H1 (cell line): ENCODE measurements at regions not wholly inside any gene's neighbourhood (a gene's known extent, or its start where the extent isn't known, plus 50 kb on each side); places are given as distances from the start of the nearest gene placed in this dataset.

ENCODE experiments used
- CTCF ChIA-PET: fragments of 300-600 bp; sonication (Branson Sonifier 250); formaldehyde crosslinking; loops from one replicate; lab custom pipeline; 2021; ENCODE audit not compliant: partially characterized antibody; lab: Charles Lee
- POLR2A ChIA-PET: fragments of 300-600 bp; sonication (Branson Sonifier 250); formaldehyde crosslinking; loops from one replicate; lab custom pipeline; 2021; ENCODE audit warnings: inconsistent platforms; ENCODE audit not compliant: partially characterized antibody; lab: Charles Lee
- DNase-seq, 2 experiments: peaks; one replicate each; pipeline versions ENCODE4 v3.0.0 to v3.0.0-alpha.2; 2010 to 2022; ENCODE audit warnings: low spot score in 2 of 2, low read depth in 1 of 2, mixed read lengths in 1 of 2
- FAIRE-seq: peaks from 2 replicates; lab custom pipeline; 2011; peaks lifted over from hg19 to GRCh38; lab: Jason Lieb, UNC
- H2AFZ ChIP-seq: 2 replicates; pipeline ENCODE4 v1.8.1; 2012; ENCODE audit warnings: low read length, inconsistent platforms
- H2AK5ac ChIP-seq: 2 replicates; pipeline ENCODE4 v1.6.1; 2013; ENCODE audit warnings: low read depth, low read length
- H2BK120ac ChIP-seq: replicated peaks from 2 replicates; pipeline ENCODE3; 2013; ENCODE audit warnings: low read depth, low read length, inconsistent platforms
- H2BK12ac ChIP-seq: 2 replicates; pipeline ENCODE4 v1.6.1; 2013; ENCODE audit warnings: low read depth, low read length
- H2BK15ac ChIP-seq: 2 replicates; pipeline ENCODE4 v1.6.1; 2013; ENCODE audit warnings: low read length
- H2BK20ac ChIP-seq: 2 replicates; pipeline ENCODE4 v1.6.1; 2013; ENCODE audit warnings: low read length
- H2BK5ac ChIP-seq: 2 replicates; pipeline ENCODE4 v1.6.1; 2013; ENCODE audit warnings: low read depth, low read length
- H3K14ac ChIP-seq: 2 replicates; pipeline ENCODE4 v1.6.1; 2013; ENCODE audit warnings: inconsistent platforms; ENCODE audit not compliant: insufficient read length
- H3K18ac ChIP-seq: 2 replicates; pipeline ENCODE4 v1.6.1; 2013; ENCODE audit warnings: low read length; ENCODE audit errors: extremely low read depth
- H3K23ac ChIP-seq: 2 replicates; pipeline ENCODE4 v1.6.1; 2013; ENCODE audit warnings: inconsistent platforms; ENCODE audit not compliant: insufficient read length
- H3K23me2 ChIP-seq: 2 replicates; pipeline ENCODE4 v1.6.1; 2013; ENCODE audit warnings: low read depth, low read length
- H3K27ac ChIP-seq: 2 replicates; pipeline ENCODE4 v1.6.1; 2011; ENCODE audit warnings: low read depth, low read length, inconsistent platforms
- H3K27me3 ChIP-seq, 4 experiments: replicated peaks in 1 of 4; 1 replicate in 1 of 4; 2 replicates in 3 of 4; pipeline versions ENCODE4 v1.6.1 to v1.8.1; 2011 to 2013; ENCODE audit warnings: low read length in 3 of 4, mild to moderate bottlenecking in 3 of 4, inconsistent platforms in 2 of 4, mixed read lengths in 2 of 4, moderate library complexity in 1 of 4; ENCODE audit not compliant: control insufficient read depth in 3 of 4, insufficient read depth in 3 of 4; ENCODE audit errors: extremely low read depth in 1 of 4
- H3K36me3 ChIP-seq, 4 experiments: 2 replicates each; pipeline versions ENCODE4 v1.6.1 to v1.8.1; 2011 to 2013; ENCODE audit warnings: mild to moderate bottlenecking in 4 of 4, low read length in 3 of 4, moderate library complexity in 2 of 4, control low read depth in 1 of 4, inconsistent platforms in 1 of 4; ENCODE audit not compliant: insufficient read depth in 4 of 4, control insufficient read depth in 2 of 4
- H3K4ac ChIP-seq: replicated peaks from 2 replicates; pipeline ENCODE3; 2013; ENCODE audit warnings: low read length, low read depth, mixed read lengths, inconsistent platforms; ENCODE audit not compliant: insufficient read length
- H3K4me1 ChIP-seq, 4 experiments: replicated peaks in 1 of 4; 1 replicate in 1 of 4; 2 replicates in 3 of 4; pipeline versions ENCODE4 v1.6.1 to v1.8.1; 2011 to 2013; ENCODE audit warnings: low read length in 3 of 4, inconsistent platforms in 2 of 4, mixed read lengths in 1 of 4; ENCODE audit not compliant: insufficient read depth in 4 of 4, control insufficient read depth in 3 of 4
- H3K4me2 ChIP-seq, 2 experiments: 2 replicates each; pipeline versions ENCODE4 v1.6.1 to v1.8.1; 2011 to 2013; ENCODE audit warnings: low read depth in 2 of 2, low read length in 2 of 2, control low read depth in 1 of 2, inconsistent platforms in 1 of 2, mild to moderate bottlenecking in 1 of 2; ENCODE audit not compliant: insufficient read depth in 1 of 2
- H3K4me3 ChIP-seq, 4 experiments: fragments of 200-600, 300-600 bp in 1 of 4; sonication (generic), shearing (Covaris generic), sonication (Bioruptor Twin) in 1 of 4; 2 replicates each; pipeline versions ENCODE4 v1.5.1 to v1.8.1; 2011 to 2016; ENCODE audit warnings: low read length in 4 of 4, low read depth in 3 of 4, control low read depth in 2 of 4, inconsistent platforms in 2 of 4, mild to moderate bottlenecking in 2 of 4, mixed read lengths in 1 of 4, moderate library complexity in 1 of 4; ENCODE audit not compliant: insufficient read depth in 2 of 4; ENCODE audit errors: extremely low read depth in 1 of 4
- H3K56ac ChIP-seq: replicated peaks from 2 replicates; pipeline ENCODE3; 2013; ENCODE audit warnings: low read depth, mild to moderate bottlenecking, mixed read lengths, low read length, inconsistent platforms; ENCODE audit not compliant: insufficient read length
- H3K79me1 ChIP-seq: 2 replicates; pipeline ENCODE4 v1.6.1; 2013; ENCODE audit warnings: low read depth, low read length, control low read depth
- H3K79me2 ChIP-seq, 2 experiments: 2 replicates each; pipeline versions ENCODE4 v1.6.1 to v1.8.1; 2012 to 2013; ENCODE audit warnings: low read length in 2 of 2, mild to moderate bottlenecking in 2 of 2, inconsistent platforms in 1 of 2; ENCODE audit not compliant: insufficient read depth in 2 of 2, control insufficient read depth in 1 of 2
- H3K9ac ChIP-seq, 4 experiments: replicated peaks in 1 of 4; 1 replicate in 1 of 4; 2 replicates in 3 of 4; pipeline versions ENCODE4 v1.6.1 to v1.8.1; 2011 to 2013; ENCODE audit warnings: low read depth in 3 of 4, low read length in 3 of 4, control low read depth in 2 of 4, mild to moderate bottlenecking in 2 of 4, moderate library complexity in 2 of 4, inconsistent platforms in 1 of 4; ENCODE audit errors: extremely low read depth in 1 of 4
- H3K9me3 ChIP-seq, 2 experiments: 2 replicates each; pipeline versions ENCODE4 v1.6.1 to v1.8.1; 2012 to 2013; ENCODE audit warnings: mild to moderate bottlenecking in 2 of 2, moderate library complexity in 2 of 2, control low read depth in 1 of 2, inconsistent platforms in 1 of 2, low read depth in 1 of 2, low read length in 1 of 2, mixed read lengths in 1 of 2; ENCODE audit not compliant: insufficient read depth in 2 of 2
- H4K20me1 ChIP-seq, 2 experiments: replicated peaks in 1 of 2; 2 replicates each; pipeline versions ENCODE3 to v1.8.1; 2011 to 2013; ENCODE audit warnings: inconsistent platforms in 2 of 2, low read length in 2 of 2, mild to moderate bottlenecking in 1 of 2; ENCODE audit not compliant: insufficient read depth in 2 of 2, control insufficient read depth in 1 of 2
- H4K5ac ChIP-seq: 2 replicates; pipeline ENCODE4 v1.6.1; 2013; ENCODE audit warnings: low read length, low read depth, mixed read lengths, inconsistent platforms; ENCODE audit not compliant: insufficient read length
- H4K8ac ChIP-seq: 2 replicates; pipeline ENCODE4 v1.8.0; 2013; ENCODE audit warnings: mild to moderate bottlenecking, moderate library complexity, low read length, inconsistent platforms; ENCODE audit not compliant: insufficient read depth; ENCODE audit errors: extremely low read depth
- H4K91ac ChIP-seq: replicated peaks from 2 replicates; pipeline ENCODE3; 2013; ENCODE audit warnings: low read length, mixed read lengths, inconsistent platforms; ENCODE audit not compliant: insufficient read length
- CEBPB ChIP-seq: IDR thresholded peaks from 2 replicates; pipeline ENCODE4 v1.6.1; 2012; ENCODE audit warnings: low read depth, low read length
- SRF ChIP-seq: IDR thresholded peaks from 2 replicates; pipeline ENCODE4 v1.6.1; 2011; ENCODE audit warnings: mild to moderate bottlenecking, low read depth, low read length, moderate library complexity
- ZNF274 ChIP-seq: IDR thresholded peaks from 2 replicates; pipeline ENCODE4 v1.7.0; 2012; ENCODE audit warnings: low read length, borderline replicate concordance; ENCODE audit errors: extremely low read depth

DNA sequence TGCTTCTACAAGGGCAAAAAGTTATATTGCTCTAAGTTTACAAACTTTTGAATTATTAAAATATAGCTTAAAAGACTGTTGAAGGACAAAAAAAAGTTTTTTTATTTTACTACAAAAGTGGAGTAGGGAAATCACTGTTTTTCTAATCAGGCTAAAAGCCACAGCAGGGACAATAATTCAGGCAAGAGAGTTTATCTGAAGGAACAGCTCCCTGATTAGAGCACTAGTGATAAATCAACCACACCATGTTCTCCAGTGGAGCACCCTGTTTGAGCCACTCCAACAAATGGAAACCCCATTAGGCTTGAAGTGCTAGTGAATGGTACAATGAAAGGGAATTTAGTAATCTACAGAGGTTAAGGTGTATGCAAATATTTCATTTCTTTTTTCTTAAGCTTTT, 357.1 kb downstream of the SEMA3D start:
- DNase-seq (no peak), FAIRE-seq (no peak)
- Histone ChIP-seq H3K27ac (no peak overlapping the region), H4K8ac (no peak overlapping the region), H2BK20ac (no peak overlapping the region), H3K23me2 (no peaks in the 10 kb centered on the region), H3K4me3 (no peak overlapping the region), H3K27me3 (no peaks in the 10 kb centered on the region), H4K20me1 (no peaks in the 10 kb centered on the region), H3K79me2 (no peaks in the 10 kb centered on the region), H3K56ac (no peak overlapping the region), H3K36me3 (no peaks in the 10 kb centered on the region), H2BK12ac (no peak overlapping the region), H3K79me1 (no peaks in the 10 kb centered on the region), H3K9me3 (no peaks in the 10 kb centered on the region), H3K14ac (no peak overlapping the region), H3K18ac (no peak overlapping the region), H4K91ac (no peak overlapping the region), H2AK5ac (no peak overlapping the region), H3K4me2 (no peak overlapping the region), H3K9ac (no peak overlapping the region), H3K4ac (no peak overlapping the region)
- CTCF ChIA-PET: interaction anchor here (0.6 to 1.0 kb wide), 2 partner anchors 29 to 370 kb away, joined by 3 read pairs; no protein-coding TSS in a partner anchor
- POLR2A ChIA-PET: no interaction called here
- TF ChIP-seq CEBPB: no peak
- no peak for TF ChIP-seq SRF
- TF ChIP-seq ZNF274: no peak
- TF ChIP-seq, all 59 proteins: peak for 0
- no peak overlapping the region for H3K23ac ChIP-seq
- H2BK5ac ChIP-seq: no peak overlapping the region
- no peak overlapping the region for H2BK120ac ChIP-seq
- H4K5ac ChIP-seq: no peak overlapping the region
- H2BK15ac ChIP-seq: no peak overlapping the region
- H2AFZ ChIP-seq: no peak overlapping the region
- no peaks in the 10 kb centered on the region for H3K4me1 ChIP-seq
